Amniotic stem cell (primary cell): ENCODE measurements at regions not wholly inside any gene's neighbourhood (a gene's known extent, or its start where the extent isn't known, plus 50 kb on each side); places are given as distances from the start of the nearest gene placed in this dataset.
"Not testable (repeated sequence)": the region's sequence is repeated elsewhere in the genome, so short reads cannot be mapped to it uniquely, and the experiment has no call there.

Source experiments
- DNase-seq: peaks from one replicate; lab custom pipeline; 2025; lab: John Stamatoyannopoulos, UW

- DNase-seq = not testable (repeated sequence)
Observed at GRCh38 chr6:57985734-57986133, 668.3 kb downstream of the PRIM2 start.

GRCh38 chr6:57986584-57986983 lies 669.2 kb downstream of the PRIM2 start:
- not testable (repeated sequence) for DNase-seq

- DNase-seq = not testable (repeated sequence)
Observed at GRCh38 chr6:57989520-57990080, 672.2 kb downstream of the PRIM2 start.

- not testable (repeated sequence) for DNase-seq
Observed at GRCh38 chr6:57998858-57999619, 681.6 kb downstream of the PRIM2 start.

- not testable (repeated sequence) for DNase-seq
Observed at GRCh38 chr6:58000233-58000632, 682.8 kb downstream of the PRIM2 start.

- not testable (repeated sequence) for DNase-seq
Observed at GRCh38 chr6:58003417-58004167, 686.2 kb downstream of the PRIM2 start.

- not testable (repeated sequence) for DNase-seq
Observed at GRCh38 chr6:58007334-58008000, 690.0 kb downstream of the PRIM2 start.

- DNase-seq = not testable (repeated sequence)
Observed at GRCh38 chr6:58008001-58008335, 690.5 kb downstream of the PRIM2 start.

- DNase-seq = not testable (repeated sequence)
Observed at GRCh38 chr6:58011954-58012600, 694.6 kb downstream of the PRIM2 start.

- not testable (repeated sequence) for DNase-seq
Observed at GRCh38 chr6:58016614-58017013, 699.2 kb downstream of the PRIM2 start.

- not testable (repeated sequence) for DNase-seq
Observed at GRCh38 chr6:58028188-58028587, 710.8 kb downstream of the PRIM2 start.

GRCh38 chr6:58038213-58038612 lies 720.8 kb downstream of the PRIM2 start:
- DNase-seq = not testable (repeated sequence)

GRCh38 chr6:58046584-58046983 lies 729.2 kb downstream of the PRIM2 start:
- not testable (repeated sequence) for DNase-seq

GRCh38 chr6:58047389-58047788 lies 730.0 kb downstream of the PRIM2 start:
- DNase-seq = not testable (repeated sequence)

- not testable (repeated sequence) for DNase-seq
Observed at GRCh38 chr6:58047865-58048264, 730.4 kb downstream of the PRIM2 start.

GRCh38 chr6:58055465-58056176 lies 738.2 kb downstream of the PRIM2 start:
- DNase-seq = not testable (repeated sequence)

GRCh38 chr6:58059701-58060100 lies 742.3 kb downstream of the PRIM2 start:
- not testable (repeated sequence) for DNase-seq

GRCh38 chr6:58063542-58063941 lies 746.1 kb downstream of the PRIM2 start:
- DNase-seq = not testable (repeated sequence)

GRCh38 chr6:58067867-58068548 lies 750.6 kb downstream of the PRIM2 start:
- DNase-seq = not testable (repeated sequence)

GRCh38 chr6:58073263-58073662 lies 755.8 kb downstream of the PRIM2 start:
- DNase-seq = no peak
